Stimulated activated CD8-positive, alpha-beta memory T cell treated with anti-CD3 and anti-CD28 coated beads, Interleukin-7, amount 100 ng/mL, for 24 hours (primary cell): ENCODE measurements at regions not wholly inside any gene's neighbourhood (a gene's known extent, or its start where the extent isn't known, plus 50 kb on each side); places are given as distances from the start of the nearest gene placed in this dataset.

Experiments
- DNase-seq: peaks from one replicate; pipeline ENCODE4 v3.0.0-alpha.2; 2020; ENCODE audit warnings: low read depth

GRCh38 chr2:240298117-240298790 lies 137.2 kb upstream of the GPC1 start:
- DNase-seq: no peak

- DNase-seq: no peak
Measured at GRCh38 chr2:240298803-240299709, 136.4 kb upstream of the GPC1 start.

GRCh38 chr2:240299710-240300068 lies 135.8 kb upstream of the GPC1 start:
- no peak for DNase-seq

- no peak for DNase-seq
Measured at GRCh38 chr2:240300261-240300821, 135.1 kb upstream of the GPC1 start.

- DNase-seq: no peak
Measured at GRCh38 chr2:240300840-240301239, 134.6 kb upstream of the GPC1 start.

- no peak for DNase-seq
Measured at GRCh38 chr2:240301256-240301795, 134.1 kb upstream of the GPC1 start.

GRCh38 chr2:240302041-240302440 lies 133.4 kb upstream of the GPC1 start:
- no peak for DNase-seq

GRCh38 chr2:240302933-240303595 lies 132.4 kb upstream of the GPC1 start:
- DNase-seq: no peak

GRCh38 chr2:240303896-240304745 lies 131.3 kb upstream of the GPC1 start:
- DNase-seq: no peak

- no peak for DNase-seq
Measured at GRCh38 chr2:240304746-240305161, 130.7 kb upstream of the GPC1 start.

- DNase-seq: no peak
Measured at GRCh38 chr2:240305369-240305962, 130.0 kb upstream of the GPC1 start.

- no peak for DNase-seq
Measured at GRCh38 chr2:240306185-240306584, 129.3 kb upstream of the GPC1 start.

GRCh38 chr2:240308111-240308651 lies 127.3 kb upstream of the GPC1 start:
- no peak for DNase-seq

- no peak for DNase-seq
Measured at GRCh38 chr2:240309214-240309613, 126.2 kb upstream of the GPC1 start.

- DNase-seq: no peak
Measured at GRCh38 chr2:240310201-240310600, 125.3 kb upstream of the GPC1 start.

GRCh38 chr2:240310645-240311044 lies 124.8 kb upstream of the GPC1 start:
- DNase-seq: no peak

- DNase-seq: no peak
Measured at GRCh38 chr2:240311821-240312220, 123.6 kb upstream of the GPC1 start.

- no peak for DNase-seq
Measured at GRCh38 chr2:240319221-240319854, 116.1 kb upstream of the GPC1 start.

- no peak for DNase-seq
Measured at GRCh38 chr2:240319855-240320203, 115.6 kb upstream of the GPC1 start.
